ENCODE measurements at regions not wholly inside any gene's neighbourhood (a gene's known extent, or its start where the extent isn't known, plus 50 kb on each side); places are given as distances from the start of the nearest gene placed in this dataset.

DNA sequence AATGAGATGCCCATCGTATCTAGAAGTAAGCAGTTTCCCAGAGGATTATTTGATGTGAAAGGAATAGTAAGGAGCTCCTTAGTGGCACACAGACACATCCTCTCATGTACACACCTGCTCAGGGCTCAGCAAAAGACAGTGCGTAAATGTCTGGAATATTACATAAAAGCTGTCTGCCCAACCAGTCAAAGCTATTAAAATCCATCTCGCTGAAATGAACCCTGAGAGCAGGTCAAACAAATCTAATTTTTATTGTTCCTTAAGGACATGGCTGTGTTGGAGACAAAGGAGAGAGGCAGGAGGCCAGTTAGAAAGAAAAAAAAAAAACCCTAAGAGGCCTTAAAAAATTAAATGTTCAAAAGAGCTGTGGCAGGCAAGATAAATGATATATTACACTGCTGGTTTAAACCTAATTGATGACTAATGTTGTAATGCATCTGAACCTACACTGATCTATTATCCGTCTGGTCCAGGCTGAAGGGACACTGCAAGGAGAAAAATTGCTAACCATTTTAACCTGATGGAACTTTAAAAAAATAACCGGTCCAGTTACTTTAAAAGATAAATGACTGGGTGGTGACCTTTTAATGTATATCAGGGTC lies 58.5 kb upstream of the FGGY start:
- TF ChIP-seq, protein P1, sequence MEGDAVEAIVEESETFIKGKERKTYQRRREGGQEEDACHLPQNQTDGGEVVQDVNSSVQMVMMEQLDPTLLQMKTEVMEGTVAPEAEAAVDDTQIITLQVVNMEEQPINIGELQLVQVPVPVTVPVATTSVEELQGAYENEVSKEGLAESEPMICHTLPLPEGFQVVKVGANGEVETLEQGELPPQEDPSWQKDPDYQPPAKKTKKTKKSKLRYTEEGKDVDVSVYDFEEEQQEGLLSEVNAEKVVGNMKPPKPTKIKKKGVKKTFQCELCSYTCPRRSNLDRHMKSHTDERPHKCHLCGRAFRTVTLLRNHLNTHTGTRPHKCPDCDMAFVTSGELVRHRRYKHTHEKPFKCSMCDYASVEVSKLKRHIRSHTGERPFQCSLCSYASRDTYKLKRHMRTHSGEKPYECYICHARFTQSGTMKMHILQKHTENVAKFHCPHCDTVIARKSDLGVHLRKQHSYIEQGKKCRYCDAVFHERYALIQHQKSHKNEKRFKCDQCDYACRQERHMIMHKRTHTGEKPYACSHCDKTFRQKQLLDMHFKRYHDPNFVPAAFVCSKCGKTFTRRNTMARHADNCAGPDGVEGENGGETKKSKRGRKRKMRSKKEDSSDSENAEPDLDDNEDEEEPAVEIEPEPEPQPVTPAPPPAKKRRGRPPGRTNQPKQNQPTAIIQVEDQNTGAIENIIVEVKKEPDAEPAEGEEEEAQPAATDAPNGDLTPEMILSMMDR (IDR thresholded peaks at IDR 0.05; ENCODE audit: unreplicated experiment), result no peak
- H3K9me3 Mint-ChIP-seq (ENCODE audit: unreplicated experiment), result no peaks in the 10 kb centered on the region

DNA sequence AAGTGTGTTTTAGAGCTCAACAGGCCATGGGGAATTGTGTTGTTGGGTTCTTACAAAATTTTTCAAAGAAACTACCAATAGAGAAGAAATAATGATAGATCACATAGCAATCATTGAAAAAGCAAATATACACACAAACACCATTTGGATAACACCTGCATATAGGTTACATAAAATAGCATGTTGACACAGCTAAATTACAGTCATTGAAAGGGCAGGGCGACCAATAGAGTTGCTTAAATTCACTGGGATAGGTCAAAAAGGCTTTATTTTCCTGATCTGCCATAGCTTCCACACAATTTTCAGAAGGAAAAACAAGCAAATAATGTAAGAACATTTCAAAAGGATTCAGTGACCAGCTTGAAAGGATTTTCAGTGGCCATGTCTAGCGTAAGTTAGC lies 57.9 kb upstream of the FGGY start:
- Mint-ChIP-seq H3K27ac (ENCODE audit: unreplicated experiment) (no peak overlapping the region), H3K36me3 (ENCODE audit: low read depth, unreplicated experiment) (no peaks in the 10 kb centered on the region)

More for the DNA sequence above, 58.5 kb upstream of the FGGY start:
- Mint-ChIP-seq H3K4me1 (ENCODE audit: unreplicated experiment) (no peaks in the 10 kb centered on the region), H3K36me3 (ENCODE audit: low read depth, unreplicated experiment) (no peaks in the 10 kb centered on the region), H3K27ac (ENCODE audit: unreplicated experiment) (no peak overlapping the region), H3K27me3 (ENCODE audit: unreplicated experiment) (no peaks in the 10 kb centered on the region), H3K4me3 (ENCODE audit: unreplicated experiment) (no peak overlapping the region)
- no peak for DNase-seq (ENCODE audit: low spot score)

DNA sequence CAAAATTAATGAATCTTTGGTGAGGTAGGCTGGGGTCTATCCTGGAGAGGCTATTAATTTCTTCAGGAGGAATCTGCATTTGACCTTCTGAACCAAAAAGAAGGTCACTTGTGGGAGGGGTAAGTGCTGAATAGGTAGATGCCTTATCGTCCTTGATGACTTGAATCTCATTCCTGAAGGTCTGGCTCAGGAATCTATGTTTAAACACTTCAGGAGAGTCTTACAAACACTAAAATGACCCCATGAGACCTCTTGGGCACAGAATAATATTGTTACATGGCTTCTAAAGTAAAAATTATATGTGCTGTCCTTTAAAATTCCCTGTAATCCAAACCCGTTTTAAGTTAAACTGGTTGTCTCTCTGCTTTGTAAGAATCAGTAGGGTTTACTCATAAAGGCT lies 55.0 kb upstream of the FGGY start:
- Mint-ChIP-seq H3K4me1 (ENCODE audit: unreplicated experiment) (no peaks in the 10 kb centered on the region), H3K9me3 (ENCODE audit: unreplicated experiment) (peaks cover 7% of the 10 kb centered on the region), H3K27ac (ENCODE audit: unreplicated experiment) (no peak overlapping the region), H3K27me3 (ENCODE audit: unreplicated experiment) (peaks cover 1% of the 10 kb centered on the region), H3K36me3 (ENCODE audit: low read depth, unreplicated experiment) (no peaks in the 10 kb centered on the region), H3K4me3 (ENCODE audit: unreplicated experiment) (no peak overlapping the region)
- no peak for DNase-seq (ENCODE audit: low spot score)
- TF ChIP-seq, protein P1 (IDR thresholded peaks at IDR 0.05; ENCODE audit: unreplicated experiment), result no peak

More for the DNA sequence above, 57.9 kb upstream of the FGGY start:
- DNase-seq (ENCODE audit: low spot score), result no peak
- Mint-ChIP-seq H3K9me3 (ENCODE audit: unreplicated experiment) (no peaks in the 10 kb centered on the region), H3K4me3 (ENCODE audit: unreplicated experiment) (no peak overlapping the region), H3K27me3 (ENCODE audit: unreplicated experiment) (no peaks in the 10 kb centered on the region), H3K4me1 (ENCODE audit: unreplicated experiment) (no peaks in the 10 kb centered on the region)
- TF ChIP-seq, protein P1 (IDR thresholded peaks at IDR 0.05; ENCODE audit: unreplicated experiment), result no peak

DNA sequence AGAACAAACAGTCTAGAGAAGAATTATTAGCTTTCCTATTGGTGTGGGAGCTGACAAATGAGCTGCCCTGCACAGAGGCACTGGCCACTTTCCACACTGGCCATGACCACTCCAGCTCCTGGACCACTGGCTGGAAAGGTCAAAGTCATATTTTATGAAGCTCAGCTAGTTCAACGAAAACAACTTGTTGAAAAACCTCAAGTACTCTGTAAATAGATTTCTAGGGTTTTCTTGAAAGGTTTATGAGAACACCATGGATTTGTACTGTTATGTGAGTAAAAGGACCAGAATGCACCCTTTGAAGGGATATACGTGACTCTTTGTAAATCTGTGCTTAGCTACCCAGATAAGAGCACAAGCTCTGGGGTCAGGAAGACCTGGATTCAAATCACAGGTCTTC lies 54.5 kb upstream of the FGGY start:
- DNase-seq (ENCODE audit: low spot score), result no peak
- TF ChIP-seq, protein P1 (IDR thresholded peaks at IDR 0.05; ENCODE audit: unreplicated experiment), result no peak
- Mint-ChIP-seq H3K27ac (ENCODE audit: unreplicated experiment) (no peak overlapping the region), H3K27me3 (ENCODE audit: unreplicated experiment) (peaks cover 1% of the 10 kb centered on the region), H3K9me3 (ENCODE audit: unreplicated experiment) (peaks cover 7% of the 10 kb centered on the region), H3K4me3 (ENCODE audit: unreplicated experiment) (no peak overlapping the region), H3K36me3 (ENCODE audit: low read depth, unreplicated experiment) (no peaks in the 10 kb centered on the region), H3K4me1 (ENCODE audit: unreplicated experiment) (no peaks in the 10 kb centered on the region)

DNA sequence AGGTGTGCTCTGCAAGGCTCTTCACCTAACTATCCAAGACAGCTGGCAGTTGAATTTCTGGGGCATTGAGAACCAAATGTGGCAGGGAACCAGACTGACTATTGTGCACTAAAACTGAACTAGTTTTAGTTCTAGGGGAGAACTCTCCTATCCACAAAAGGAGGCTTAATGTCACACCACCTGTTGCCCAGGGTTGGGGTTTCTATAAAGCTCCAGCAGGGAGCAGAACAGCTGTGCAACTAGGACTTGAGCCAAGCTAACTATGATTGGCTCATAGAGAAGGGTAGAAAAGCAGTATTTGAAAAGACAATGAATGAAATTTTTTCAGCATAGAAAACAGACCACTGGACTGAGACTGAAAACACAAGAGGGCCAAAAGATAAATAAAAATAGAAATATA lies 53.3 kb upstream of the FGGY start:
- Mint-ChIP-seq H3K27me3 (ENCODE audit: unreplicated experiment) (peaks cover 1% of the 10 kb centered on the region), H3K27ac (ENCODE audit: unreplicated experiment) (no peak overlapping the region), H3K36me3 (ENCODE audit: low read depth, unreplicated experiment) (no peaks in the 10 kb centered on the region), H3K4me3 (ENCODE audit: unreplicated experiment) (no peak overlapping the region), H3K4me1 (ENCODE audit: unreplicated experiment) (no peaks in the 10 kb centered on the region), H3K9me3 (ENCODE audit: unreplicated experiment) (peaks cover 7% of the 10 kb centered on the region)
- TF ChIP-seq, protein P1 (IDR thresholded peaks at IDR 0.05; ENCODE audit: unreplicated experiment), result no peak
- no peak for DNase-seq (ENCODE audit: low spot score)

Data from endothelial cell (in vitro differentiated cells).